Liver (tissue), 8 donors: ENCODE measurements at regions not wholly inside any gene's neighbourhood (a gene's known extent, or its start where the extent isn't known, plus 50 kb on each side); places are given as distances from the start of the nearest gene placed in this dataset.

ENCODE experiments used
- DNase-seq: peaks from one replicate; pipeline ENCODE4 v3.0.0-alpha.2; 2017; ENCODE audit warnings: low spot score
- H3K27ac ChIP-seq, 2 donors: one replicate each; pipeline ENCODE4 v1.7.0; 2013; ENCODE audit warnings: inconsistent platforms in 2 of 2, low read length in 2 of 2, control low read depth in 1 of 2, low read depth in 1 of 2, mild to moderate bottlenecking in 1 of 2
- H3K27me3 ChIP-seq, 4 donors: one replicate each; pipeline versions ENCODE4 v1.6.1 to v1.7.0; 2013; ENCODE audit warnings: low read length in 3 of 4, inconsistent platforms in 1 of 4, mild to moderate bottlenecking in 1 of 4, moderate library complexity in 1 of 4; ENCODE audit not compliant: control insufficient read depth in 4 of 4, insufficient read depth in 4 of 4
- H3K36me3 ChIP-seq, 4 donors: one replicate each; pipeline versions ENCODE4 v1.6.1 to v1.7.0; 2013; ENCODE audit warnings: low read length in 3 of 4, mild to moderate bottlenecking in 3 of 4, low read depth in 1 of 4, moderate library complexity in 1 of 4; ENCODE audit not compliant: control insufficient read depth in 4 of 4, insufficient read depth in 3 of 4
- H3K4me1 ChIP-seq, 4 donors: one replicate each; pipeline versions ENCODE4 v1.6.1 to v1.7.0; 2013; ENCODE audit warnings: low read length in 3 of 4, mild to moderate bottlenecking in 3 of 4, moderate library complexity in 1 of 4; ENCODE audit not compliant: control insufficient read depth in 4 of 4, insufficient read depth in 4 of 4
- H3K4me3 ChIP-seq, 3 donors: one replicate each; pipeline versions ENCODE4 v1.6.1 to v1.7.0; 2013; ENCODE audit warnings: low read length in 3 of 3, control low read depth in 1 of 3, low read depth in 1 of 3, mild to moderate bottlenecking in 1 of 3
- H3K9ac ChIP-seq, 2 donors: one replicate each; pipeline ENCODE4 v1.7.0; 2013; ENCODE audit warnings: low read length in 2 of 2, mild to moderate bottlenecking in 2 of 2, moderate library complexity in 2 of 2, control low read depth in 1 of 2, low read depth in 1 of 2
- H3K9me3 ChIP-seq, 4 donors: one replicate each; pipeline versions ENCODE4 v1.6.1 to v1.7.0; 2013; ENCODE audit warnings: low read length in 3 of 4; ENCODE audit not compliant: control insufficient read depth in 4 of 4
- EGR1 ChIP-seq, 2 donors: IDR thresholded peaks; 2 replicates each; pipeline ENCODE4 v1.6.1; 2016 to 2018; ENCODE audit warnings: antibody characterized with exemption in 2 of 2, low read depth in 2 of 2
- FOXA1 ChIP-seq: IDR thresholded peaks from 2 replicates; pipeline ENCODE4 v1.6.1; 2016; ENCODE audit warnings: antibody characterized with exemption
- FOXA2 ChIP-seq: IDR thresholded peaks from 2 replicates; pipeline ENCODE4 v1.6.1; 2016; ENCODE audit warnings: antibody characterized with exemption
- GABPA ChIP-seq, 2 donors: IDR thresholded peaks in 1 of 2; conservative IDR thresholded peaks in 1 of 2; 2 replicates each; pipeline ENCODE4 v1.6.1; 2016; ENCODE audit warnings: antibody characterized with exemption in 2 of 2, mild to moderate bottlenecking in 1 of 2, moderate library complexity in 1 of 2
- HNF4A ChIP-seq, 2 donors: conservative IDR thresholded peaks; 2 replicates each; pipeline ENCODE4 v1.6.1; 2016; ENCODE audit warnings: antibody characterized with exemption in 2 of 2, mild to moderate bottlenecking in 2 of 2
- HNF4G ChIP-seq: IDR thresholded peaks from 2 replicates; pipeline ENCODE4 v1.6.1; 2016; ENCODE audit warnings: antibody characterized with exemption
- JUND ChIP-seq, 2 donors: IDR thresholded peaks; 2 replicates each; pipeline ENCODE4 v1.6.1; 2016; ENCODE audit warnings: antibody characterized with exemption in 2 of 2
- NR2F2 ChIP-seq: IDR thresholded peaks from 2 replicates; pipeline ENCODE4 v1.6.1; 2016; ENCODE audit warnings: antibody characterized with exemption
- RAD21 ChIP-seq, 2 donors: IDR thresholded peaks; 2 replicates each; pipeline ENCODE4 v1.6.1; 2016; ENCODE audit warnings: antibody characterized with exemption in 2 of 2, mild to moderate bottlenecking in 2 of 2
- SP1 ChIP-seq: IDR thresholded peaks from 2 replicates; pipeline ENCODE4 v1.6.1; 2018; ENCODE audit warnings: antibody characterized with exemption, mild to moderate bottlenecking
- TAF1 ChIP-seq: conservative IDR thresholded peaks from 2 replicates; pipeline ENCODE4 v1.6.1; 2016; ENCODE audit warnings: antibody characterized with exemption, mild to moderate bottlenecking
- YY1 ChIP-seq: IDR thresholded peaks from 2 replicates; pipeline ENCODE4 v1.6.1; 2016; ENCODE audit warnings: antibody characterized with exemption, mild to moderate bottlenecking
- WGBS: extraction: QIAGEN DNeasy Blood & Tissue Kit; methylation state at CpG from one replicate; pipeline ENCODE4 v1.1.7; 2013; 5-methylcytosine and 5-hydroxymethylcytosine counted together
- TF ChIP-seq, protein P1 (sequence below): IDR thresholded peaks from 2 replicates; pipeline ENCODE4 v1.6.1; 2016; ENCODE audit warnings: antibody characterized with exemption, mild to moderate bottlenecking
- TF ChIP-seq, protein P2 (sequence below): IDR thresholded peaks from 2 replicates; pipeline ENCODE4 v1.6.1; 2016; ENCODE audit warnings: antibody characterized with exemption
- TF ChIP-seq, protein P3 (sequence below): fragments of 150-350 bp; IDR thresholded peaks from 2 replicates; pipeline ENCODE4 v1.5.1; 2017; ENCODE audit warnings: improper control_type of control experiment, low read depth, low read length; ENCODE audit not compliant: missing input control
- TF ChIP-seq, protein P4 (sequence below): IDR thresholded peaks from 2 replicates; pipeline ENCODE4 v1.6.1; 2016; ENCODE audit warnings: antibody characterized with exemption
- TF ChIP-seq, protein P5 (sequence below): IDR thresholded peaks from 2 replicates; pipeline ENCODE4 v1.6.1; 2016; ENCODE audit warnings: antibody characterized with exemption
- donor health status: healthy.
- donor health status: healthy.
- donor health status: healthy.
- donor health status: healthy.
- donor health status: healthy.

DNA sequence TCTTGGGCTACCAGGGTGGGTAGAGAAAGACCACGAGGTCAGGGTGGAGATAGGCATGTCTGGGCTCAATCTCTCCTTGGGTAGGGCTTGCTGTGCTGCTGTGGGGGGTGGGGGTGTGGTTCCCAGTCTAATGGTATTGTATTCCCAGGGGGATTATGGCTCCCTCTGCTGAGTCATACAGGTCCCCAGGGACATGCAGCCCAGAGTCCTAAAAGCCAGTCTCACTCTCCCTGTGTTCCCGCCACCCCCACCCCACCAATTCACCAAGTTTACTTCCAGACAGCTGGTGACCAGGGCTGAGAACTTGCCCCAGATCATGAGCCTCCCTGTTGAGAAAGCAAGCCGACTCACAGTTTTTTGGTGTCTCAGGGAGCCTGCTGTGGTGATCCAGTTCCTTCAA, 367.6 kb downstream of the C12orf75 start:
- Histone ChIP-seq H3K36me3 (no peaks in the 10 kb centered on the region), H3K9ac (no peak overlapping the region), H3K27me3 (no peaks in the 10 kb centered on the region), H3K4me1 (no peaks in the 10 kb centered on the region), H3K27ac (no peak overlapping the region), H3K9me3 (peaks cover 0 to 5% (median 0%) of the 10 kb centered on the region in 4 donors), H3K4me3 (no peak overlapping the region)
- whole genome bisulfite sequencing: 72% methylated on average over 3 of the region's 3 CpGs
- TF ChIP-seq YY1: no peak
- TF ChIP-seq RAD21 (IDR thresholded peaks at IDR 0.05): no peak
- no peak for TF ChIP-seq EGR1 (IDR thresholded peaks at IDR 0.05; ENCODE audit: low read depth in 2 of 2)
- no peak for TF ChIP-seq TAF1
- TF ChIP-seq HNF4G: no peak
- no peak for TF ChIP-seq GABPA (IDR thresholded peaks at IDR 0.05 in 1 of 2, conservative IDR thresholded peaks at IDR 0.05 in 1 of 2)
- no peak for TF ChIP-seq NR2F2
- TF ChIP-seq HNF4A (conservative IDR thresholded peaks at IDR 0.05): no peak
- TF ChIP-seq, protein P1, sequence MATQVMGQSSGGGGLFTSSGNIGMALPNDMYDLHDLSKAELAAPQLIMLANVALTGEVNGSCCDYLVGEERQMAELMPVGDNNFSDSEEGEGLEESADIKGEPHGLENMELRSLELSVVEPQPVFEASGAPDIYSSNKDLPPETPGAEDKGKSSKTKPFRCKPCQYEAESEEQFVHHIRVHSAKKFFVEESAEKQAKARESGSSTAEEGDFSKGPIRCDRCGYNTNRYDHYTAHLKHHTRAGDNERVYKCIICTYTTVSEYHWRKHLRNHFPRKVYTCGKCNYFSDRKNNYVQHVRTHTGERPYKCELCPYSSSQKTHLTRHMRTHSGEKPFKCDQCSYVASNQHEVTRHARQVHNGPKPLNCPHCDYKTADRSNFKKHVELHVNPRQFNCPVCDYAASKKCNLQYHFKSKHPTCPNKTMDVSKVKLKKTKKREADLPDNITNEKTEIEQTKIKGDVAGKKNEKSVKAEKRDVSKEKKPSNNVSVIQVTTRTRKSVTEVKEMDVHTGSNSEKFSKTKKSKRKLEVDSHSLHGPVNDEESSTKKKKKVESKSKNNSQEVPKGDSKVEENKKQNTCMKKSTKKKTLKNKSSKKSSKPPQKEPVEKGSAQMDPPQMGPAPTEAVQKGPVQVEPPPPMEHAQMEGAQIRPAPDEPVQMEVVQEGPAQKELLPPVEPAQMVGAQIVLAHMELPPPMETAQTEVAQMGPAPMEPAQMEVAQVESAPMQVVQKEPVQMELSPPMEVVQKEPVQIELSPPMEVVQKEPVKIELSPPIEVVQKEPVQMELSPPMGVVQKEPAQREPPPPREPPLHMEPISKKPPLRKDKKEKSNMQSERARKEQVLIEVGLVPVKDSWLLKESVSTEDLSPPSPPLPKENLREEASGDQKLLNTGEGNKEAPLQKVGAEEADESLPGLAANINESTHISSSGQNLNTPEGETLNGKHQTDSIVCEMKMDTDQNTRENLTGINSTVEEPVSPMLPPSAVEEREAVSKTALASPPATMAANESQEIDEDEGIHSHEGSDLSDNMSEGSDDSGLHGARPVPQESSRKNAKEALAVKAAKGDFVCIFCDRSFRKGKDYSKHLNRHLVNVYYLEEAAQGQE: no peak
- TF ChIP-seq, protein P2, sequence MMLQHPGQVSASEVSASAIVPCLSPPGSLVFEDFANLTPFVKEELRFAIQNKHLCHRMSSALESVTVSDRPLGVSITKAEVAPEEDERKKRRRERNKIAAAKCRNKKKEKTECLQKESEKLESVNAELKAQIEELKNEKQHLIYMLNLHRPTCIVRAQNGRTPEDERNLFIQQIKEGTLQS: no peak
- no peak for TF ChIP-seq FOXA1
- TF ChIP-seq, protein P3, sequence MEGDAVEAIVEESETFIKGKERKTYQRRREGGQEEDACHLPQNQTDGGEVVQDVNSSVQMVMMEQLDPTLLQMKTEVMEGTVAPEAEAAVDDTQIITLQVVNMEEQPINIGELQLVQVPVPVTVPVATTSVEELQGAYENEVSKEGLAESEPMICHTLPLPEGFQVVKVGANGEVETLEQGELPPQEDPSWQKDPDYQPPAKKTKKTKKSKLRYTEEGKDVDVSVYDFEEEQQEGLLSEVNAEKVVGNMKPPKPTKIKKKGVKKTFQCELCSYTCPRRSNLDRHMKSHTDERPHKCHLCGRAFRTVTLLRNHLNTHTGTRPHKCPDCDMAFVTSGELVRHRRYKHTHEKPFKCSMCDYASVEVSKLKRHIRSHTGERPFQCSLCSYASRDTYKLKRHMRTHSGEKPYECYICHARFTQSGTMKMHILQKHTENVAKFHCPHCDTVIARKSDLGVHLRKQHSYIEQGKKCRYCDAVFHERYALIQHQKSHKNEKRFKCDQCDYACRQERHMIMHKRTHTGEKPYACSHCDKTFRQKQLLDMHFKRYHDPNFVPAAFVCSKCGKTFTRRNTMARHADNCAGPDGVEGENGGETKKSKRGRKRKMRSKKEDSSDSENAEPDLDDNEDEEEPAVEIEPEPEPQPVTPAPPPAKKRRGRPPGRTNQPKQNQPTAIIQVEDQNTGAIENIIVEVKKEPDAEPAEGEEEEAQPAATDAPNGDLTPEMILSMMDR: no peak
- no peak for TF ChIP-seq FOXA2
- TF ChIP-seq SP1: no peak
- no peak for DNase-seq

DNA sequence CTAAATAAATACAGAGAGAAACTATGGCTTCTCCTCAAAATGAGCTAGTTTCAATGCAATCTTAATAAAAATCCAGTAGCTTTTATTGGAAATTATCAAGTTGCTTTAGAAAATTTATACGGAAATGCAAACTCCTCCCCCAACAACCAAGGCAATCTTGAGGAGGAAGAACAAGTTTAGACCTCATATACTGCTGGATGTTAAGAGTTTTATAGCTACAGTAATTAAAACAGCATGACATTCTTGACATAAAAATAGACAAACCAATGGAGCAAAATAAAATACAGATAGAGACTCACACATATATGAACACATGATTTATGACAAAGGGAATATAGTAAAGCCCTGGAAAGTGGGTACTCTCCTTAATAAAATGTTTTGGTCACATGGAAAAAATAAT, 368.7 kb downstream of the C12orf75 start:
- Histone ChIP-seq H3K9ac (no peak overlapping the region), H3K36me3 (no peaks in the 10 kb centered on the region), H3K27ac (no peak overlapping the region), H3K9me3 (peaks cover 0 to 5% (median 0%) of the 10 kb centered on the region in 4 donors), H3K4me3 (no peak overlapping the region), H3K27me3 (no peaks in the 10 kb centered on the region), H3K4me1 (no peaks in the 10 kb centered on the region)
- WGBS: 83% methylated on average over 1 of the region's 1 CpG
- TF ChIP-seq NR2F2: no peak
- TF ChIP-seq, protein P2: no peak
- TF ChIP-seq GABPA (IDR thresholded peaks at IDR 0.05 in 1 of 2, conservative IDR thresholded peaks at IDR 0.05 in 1 of 2): no peak
- TF ChIP-seq EGR1 (IDR thresholded peaks at IDR 0.05; ENCODE audit: low read depth in 2 of 2): no peak
- TF ChIP-seq, protein P4, sequence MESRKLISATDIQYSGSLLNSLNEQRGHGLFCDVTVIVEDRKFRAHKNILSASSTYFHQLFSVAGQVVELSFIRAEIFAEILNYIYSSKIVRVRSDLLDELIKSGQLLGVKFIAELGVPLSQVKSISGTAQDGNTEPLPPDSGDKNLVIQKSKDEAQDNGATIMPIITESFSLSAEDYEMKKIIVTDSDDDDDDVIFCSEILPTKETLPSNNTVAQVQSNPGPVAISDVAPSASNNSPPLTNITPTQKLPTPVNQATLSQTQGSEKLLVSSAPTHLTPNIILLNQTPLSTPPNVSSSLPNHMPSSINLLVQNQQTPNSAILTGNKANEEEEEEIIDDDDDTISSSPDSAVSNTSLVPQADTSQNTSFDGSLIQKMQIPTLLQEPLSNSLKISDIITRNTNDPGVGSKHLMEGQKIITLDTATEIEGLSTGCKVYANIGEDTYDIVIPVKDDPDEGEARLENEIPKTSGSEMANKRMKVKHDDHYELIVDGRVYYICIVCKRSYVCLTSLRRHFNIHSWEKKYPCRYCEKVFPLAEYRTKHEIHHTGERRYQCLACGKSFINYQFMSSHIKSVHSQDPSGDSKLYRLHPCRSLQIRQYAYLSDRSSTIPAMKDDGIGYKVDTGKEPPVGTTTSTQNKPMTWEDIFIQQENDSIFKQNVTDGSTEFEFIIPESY: no peak
- TF ChIP-seq YY1: no peak
- TF ChIP-seq HNF4G: no peak
- TF ChIP-seq TAF1: no peak
- TF ChIP-seq RAD21 (IDR thresholded peaks at IDR 0.05): no peak
- TF ChIP-seq, protein P5, sequence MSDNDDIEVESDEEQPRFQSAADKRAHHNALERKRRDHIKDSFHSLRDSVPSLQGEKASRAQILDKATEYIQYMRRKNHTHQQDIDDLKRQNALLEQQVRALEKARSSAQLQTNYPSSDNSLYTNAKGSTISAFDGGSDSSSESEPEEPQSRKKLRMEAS: no peak
- no peak for TF ChIP-seq FOXA2
- no peak for TF ChIP-seq JUND (IDR thresholded peaks at IDR 0.05)
- TF ChIP-seq, protein P1: no peak
- no peak for TF ChIP-seq HNF4A (conservative IDR thresholded peaks at IDR 0.05)
- no peak for DNase-seq
